MV-4-11 (cell line): ENCODE measurements at regions not wholly inside any gene's neighbourhood (a gene's known extent, or its start where the extent isn't known, plus 50 kb on each side); places are given as distances from the start of the nearest gene placed in this dataset.

Experiments
- DNase-seq: peaks from one replicate; lab custom pipeline; 2025; lab: John Stamatoyannopoulos, UW

DNA sequence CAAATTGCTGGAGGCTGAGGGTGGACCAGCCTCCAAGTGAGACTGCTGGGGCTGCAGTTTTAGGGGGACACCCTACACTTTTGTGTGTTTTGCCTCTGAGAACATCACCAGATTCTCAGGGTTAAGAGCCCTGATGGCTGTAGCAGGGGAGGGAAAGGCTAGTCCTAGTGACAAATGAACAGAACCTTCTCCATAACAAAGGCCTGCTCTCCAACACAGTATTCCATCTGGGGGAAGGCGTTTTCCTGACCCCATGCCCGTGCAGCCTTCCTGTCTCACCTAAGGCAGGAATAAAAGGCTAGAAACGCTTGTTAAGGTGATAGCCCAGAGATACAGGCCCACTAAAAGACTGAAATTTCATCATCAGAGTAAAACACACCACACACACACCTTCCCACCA, 50.2 kb upstream of the NSMCE3 start:
- DNase-seq: no peak
